Ovary (tissue), 7 donors: ENCODE measurements at regions not wholly inside any gene's neighbourhood (a gene's known extent, or its start where the extent isn't known, plus 50 kb on each side); places are given as distances from the start of the nearest gene placed in this dataset.

ENCODE experiments used
- DNase-seq, 5 donors: peaks; one replicate each; pipeline ENCODE4 v3.0.0-alpha.2; 2019 to 2020
- H3K27ac ChIP-seq, 2 donors: fragments of 200-600 bp; one replicate each; pipeline versions ENCODE4 v1.5.1 to v1.8.0; 2019 to 2022
- H3K27me3 ChIP-seq: fragments of 200-600 bp; one replicate; pipeline ENCODE4 v1.8.0; 2022
- H3K36me3 ChIP-seq: fragments of 200-600 bp; sonication (generic); one replicate; pipeline ENCODE4 v1.5.1; 2019
- H3K4me1 ChIP-seq: one replicate; pipeline ENCODE4 v1.8.1; 2013; ENCODE audit warnings: mild to moderate bottlenecking, moderate library complexity; ENCODE audit not compliant: insufficient read depth
- H3K4me3 ChIP-seq: fragments of 200-600 bp; sonication (generic); one replicate; pipeline ENCODE4 v1.5.1; 2017
- H3K9me3 ChIP-seq, 2 donors: fragments of 200-600 bp in 1 of 2; sonication (generic) in 1 of 2; one replicate each; pipeline versions ENCODE4 v1.5.1 to v1.8.1; 2013 to 2019; ENCODE audit warnings: mild to moderate bottlenecking in 1 of 2, moderate library complexity in 1 of 2
- CTCF ChIP-seq, 3 donors: fragments of 450-650 bp in 2 of 3; fragments of 200-600 bp in 1 of 3; IDR thresholded peaks; one replicate each; pipeline versions ENCODE4 v1.5.1 to v1.8.0; 2016 to 2022; ENCODE audit warnings: antibody characterized with exemption in 3 of 3, mild to moderate bottlenecking in 1 of 3
- EP300 ChIP-seq: sonication (generic); formaldehyde crosslinking; IDR thresholded peaks from one replicate; pipeline ENCODE4 v1.6.1; 2017; ENCODE audit warnings: antibody characterized with exemption
- POLR2A ChIP-seq: fragments of 450-650 bp; IDR thresholded peaks from one replicate; pipeline ENCODE4 v1.6.1; 2017; ENCODE audit warnings: antibody characterized with exemption, mild to moderate bottlenecking, moderate library complexity
- WGBS, 3 donors: extraction: QIAGEN DNeasy Blood & Tissue Kit in 1 of 3; methylation state at CpG; one replicate each; pipeline versions ENCODE4 v1.1.5 to v1.1.7; 2013 to 2017; 5-methylcytosine and 5-hydroxymethylcytosine counted together
- intact Hi-C, 4 donors: fragments of 100-400 bp; cut with DNase I; formaldehyde crosslinking; loops; one replicate each; pipeline versions ENCODE4 v1.11.0 to v1.15.1; 2022 to 2023
- donor health status: DM: no; HTN: no; CAD: no; lungs with moderate emphysema.
- donor health status: DM: no; HTN: no; CAD: no.
- donor health status: Bipolar disorder and iron deficiency.
- donor health status: DM: no; HTN: no; CAD: no.
- donor health status: DM: yes; HTN: yes; CAD: no.

GRCh38 chr2:176934869-176935415 lies 277.7 kb upstream of the HNRNPA3 start:
- Histone ChIP-seq H3K27ac (no peak overlapping the region), H3K4me3 (no peak overlapping the region), H3K4me1 (no peaks in the 10 kb centered on the region), H3K9me3 (no peaks in the 10 kb centered on the region), H3K36me3 (no peaks in the 10 kb centered on the region), H3K27me3 (no peaks in the 10 kb centered on the region)
- DNase-seq, result no peak
- 19 to 33% (median 22%) methylated on average over 7 of the region's 7 CpGs for WGBS, 3 donors
- TF ChIP-seq CTCF (IDR thresholded peaks at IDR 0.05) (no peak), EP300 (no peak), POLR2A (no peak)
- intact Hi-C loops, result no loop called here

GRCh38 chr2:176935543-176936102 lies 277.0 kb upstream of the HNRNPA3 start:
- intact Hi-C loops, result no loop called here
- H3K9me3 ChIP-seq, result no peaks in the 10 kb centered on the region
- H3K4me1 ChIP-seq, result no peaks in the 10 kb centered on the region
- no peaks in the 10 kb centered on the region for H3K36me3 ChIP-seq
- no peaks in the 10 kb centered on the region for H3K27me3 ChIP-seq
- 62 to 77% (median 69%) methylated on average over 5 of the region's 5 CpGs for WGBS, 3 donors
- no peak overlapping the region for H3K27ac ChIP-seq
- TF ChIP-seq EP300 (no peak), CTCF (IDR thresholded peaks at IDR 0.05) (no peak), POLR2A (no peak)
- DNase-seq, result no peak
- no peak overlapping the region for H3K4me3 ChIP-seq

- TF ChIP-seq CTCF (IDR thresholded peaks at IDR 0.05), result no peak
- no peak for TF ChIP-seq EP300
- TF ChIP-seq POLR2A, result no peak
- Histone ChIP-seq H3K4me3 (no peak overlapping the region), H3K27me3 (no peaks in the 10 kb centered on the region), H3K27ac (no peak overlapping the region), H3K4me1 (no peaks in the 10 kb centered on the region), H3K9me3 (no peaks in the 10 kb centered on the region), H3K36me3 (no peaks in the 10 kb centered on the region)
- DNase-seq, result no peak
- intact Hi-C loops, result no loop called here
- 62 to 71% (median 65%) methylated on average over 3 of the region's 3 CpGs for WGBS, 3 donors
These were observed 276.2 kb upstream of the HNRNPA3 start for GRCh38 chr2:176936410-176936809.

GRCh38 chr2:176944998-176945397 lies 267.6 kb upstream of the HNRNPA3 start:
- H3K9me3 ChIP-seq, result no peaks in the 10 kb centered on the region
- TF ChIP-seq EP300 (no peak), CTCF (IDR thresholded peaks at IDR 0.05) (no peak), POLR2A (no peak)
- no peak overlapping the region for H3K27ac ChIP-seq

More at GRCh38 chr2:176944998-176945397, 267.6 kb upstream of the HNRNPA3 start:
- Histone ChIP-seq H3K4me3 (no peak overlapping the region), H3K36me3 (no peaks in the 10 kb centered on the region), H3K27me3 (no peaks in the 10 kb centered on the region), H3K4me1 (no peaks in the 10 kb centered on the region)
- 89 to 95% (median 91%) methylated on average over 3 of the region's 3 CpGs for WGBS, 3 donors
- no peak for DNase-seq
- intact Hi-C loops, result no loop called here
